ENCODE measurements at regions not wholly inside any gene's neighbourhood (a gene's known extent, or its start where the extent isn't known, plus 50 kb on each side); places are given as distances from the start of the nearest gene placed in this dataset.
"Not testable (repeated sequence)": the region's sequence is repeated elsewhere in the genome, so short reads cannot be mapped to it uniquely, and the experiment has no call there.

GRCh38 chr22:19657252-19658056 is 56.8 kb upstream of the SEPTIN5 start:
- POLR2A ChIA-PET: no interaction called here
- H3K36me3 Mint-ChIP-seq: no peaks in the 10 kb centered on the region

DNA sequence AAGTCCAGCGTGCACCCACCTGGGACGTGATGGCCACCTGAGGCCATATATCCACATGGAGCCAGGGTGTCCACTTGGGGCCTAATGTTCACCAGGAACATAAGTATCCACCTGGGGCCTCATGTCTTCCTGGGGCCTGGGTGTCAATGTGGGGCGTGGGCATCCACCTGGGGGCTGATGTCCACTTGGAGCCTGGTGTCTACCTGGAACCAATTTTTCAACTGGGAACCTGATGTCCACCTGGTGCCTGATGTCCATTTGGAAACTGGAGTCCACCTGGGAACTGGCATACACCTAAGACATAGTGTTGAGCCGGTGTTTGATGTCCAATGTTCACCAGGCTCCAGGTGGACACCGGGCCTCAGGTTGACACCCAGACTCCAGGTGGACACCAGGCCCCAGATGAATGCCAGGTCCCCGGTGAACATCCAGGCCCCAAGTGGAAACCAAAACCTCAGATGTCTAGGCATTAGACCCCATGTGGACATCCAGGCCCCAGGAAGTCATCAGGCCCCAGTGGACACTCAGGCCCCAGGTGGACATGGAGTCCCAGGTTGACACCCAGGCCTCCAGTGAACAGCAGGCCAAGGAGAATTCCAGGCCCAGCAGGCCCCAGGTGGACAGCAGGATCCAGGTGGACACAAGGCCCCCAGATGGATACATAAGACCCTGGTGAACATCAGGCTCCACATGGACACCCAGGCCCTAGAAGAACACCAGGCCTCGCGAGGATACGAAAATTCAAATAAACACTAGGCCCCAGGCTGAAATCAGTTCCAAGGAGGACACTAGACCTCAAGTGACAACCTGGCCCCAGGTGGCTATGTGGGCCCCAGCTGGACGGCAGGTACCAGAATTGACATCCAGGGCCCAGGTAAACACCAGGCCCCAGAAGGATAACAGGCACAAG is 56.0 kb upstream of the SEPTIN5 start:
- no peak overlapping the region for H3K27ac ChIP-seq (ENCODE audit: low read depth, low read length)
- POLR2A ChIA-PET: no interaction called here

More at GRCh38 chr22:19657252-19658056, 56.8 kb upstream of the SEPTIN5 start:
- CTCF ChIA-PET: no interaction called here
- H3K36me3 ChIP-seq (ENCODE audit: insufficient read depth, low read length): no peaks in the 10 kb centered on the region
- H3K9me3 ChIP-seq (ENCODE audit: low read length): no peaks in the 10 kb centered on the region
- no peaks in the 10 kb centered on the region for H3K27me3 Mint-ChIP-seq
- H3K27ac ChIP-seq (ENCODE audit: low read depth, low read length): no peak overlapping the region
- no peaks in the 10 kb centered on the region for H3K9me3 Mint-ChIP-seq
- H3K4me3 ChIP-seq (ENCODE audit: low read length): no peak overlapping the region
- no peaks in the 10 kb centered on the region for H3K4me1 Mint-ChIP-seq
- peak overlapping the region in 1 of 8 donors; percentile 26 for H3K27ac Mint-ChIP-seq
- no peaks in the 10 kb centered on the region for H3K27me3 ChIP-seq (ENCODE audit: insufficient read depth, low read length, poor library complexity, severe bottlenecking)
- no peaks in the 10 kb centered on the region for H3K4me1 ChIP-seq (ENCODE audit: insufficient read depth, low read length)
- no peak overlapping the region for H3K4me3 Mint-ChIP-seq
- DNase-seq: no peak

DNA sequence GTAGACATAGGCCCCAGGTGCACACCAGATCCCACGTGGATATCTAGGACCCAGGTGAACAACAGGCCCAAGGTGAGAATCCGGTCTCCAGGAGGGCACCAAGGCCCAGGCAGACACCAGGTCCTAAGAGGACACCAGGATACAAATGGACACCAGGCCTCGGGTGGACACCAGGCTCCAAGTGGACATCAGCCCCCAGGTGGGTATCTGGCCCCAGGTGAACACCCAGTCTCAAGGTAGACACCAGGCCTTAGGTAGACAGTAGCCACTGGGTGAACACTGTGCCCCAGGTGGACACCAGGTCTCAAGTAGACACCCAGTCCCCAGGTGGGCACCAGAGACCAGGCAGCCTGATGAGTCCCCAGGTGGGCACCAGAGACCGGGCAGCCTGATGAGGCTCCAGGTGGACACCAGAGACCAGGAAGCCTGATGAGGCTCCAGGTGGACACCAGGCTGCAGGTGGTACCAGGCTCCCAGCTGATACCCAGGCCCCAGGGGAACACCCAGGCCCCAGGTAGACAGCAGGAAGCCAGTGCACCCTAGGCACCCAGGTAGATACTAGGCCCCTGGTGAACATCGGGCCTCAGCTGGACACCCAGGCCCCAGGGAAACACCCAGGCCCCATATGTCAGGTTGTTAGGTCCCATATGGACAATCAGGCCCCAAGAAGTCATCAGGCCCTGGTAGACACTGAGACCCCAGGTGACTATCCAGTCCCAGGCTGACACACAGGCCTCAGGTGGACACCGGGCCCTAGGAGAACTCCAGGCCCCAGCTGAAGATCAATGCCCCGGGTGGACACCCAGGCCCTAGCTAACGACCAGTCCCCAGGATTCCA is 55.1 kb upstream of the SEPTIN5 start:
- no peaks in the 10 kb centered on the region for H3K9me3 ChIP-seq (ENCODE audit: low read length)
- H3K4me1 ChIP-seq (ENCODE audit: insufficient read depth, low read length): no peaks in the 10 kb centered on the region
- DNase-seq: no peak
- no peak overlapping the region for H3K4me3 ChIP-seq (ENCODE audit: low read length)
- no peaks in the 10 kb centered on the region for H3K4me1 Mint-ChIP-seq
- no peaks in the 10 kb centered on the region for H3K36me3 ChIP-seq (ENCODE audit: insufficient read depth, low read length)
- H3K36me3 Mint-ChIP-seq: no peaks in the 10 kb centered on the region
- CTCF ChIA-PET: no interaction called here
- H3K9me3 Mint-ChIP-seq: no peaks in the 10 kb centered on the region
- H3K4me3 Mint-ChIP-seq: no peak overlapping the region
- H3K27ac Mint-ChIP-seq: no peak overlapping the region
- H3K27me3 Mint-ChIP-seq: peaks cover 1 to 3% of the 10 kb centered on the region in 2 donors
- POLR2A ChIA-PET: no interaction called here
- H3K27ac ChIP-seq (ENCODE audit: low read depth, low read length): no peak overlapping the region
- H3K27me3 ChIP-seq (ENCODE audit: insufficient read depth, low read length, poor library complexity, severe bottlenecking): no peaks in the 10 kb centered on the region

More for the DNA sequence above, 56.0 kb upstream of the SEPTIN5 start:
- no peak for DNase-seq
- Histone ChIP-seq H3K4me3 (ENCODE audit: low read length) (no peak overlapping the region), H3K36me3 (ENCODE audit: insufficient read depth, low read length) (no peaks in the 10 kb centered on the region), H3K4me1 (ENCODE audit: insufficient read depth, low read length) (no peaks in the 10 kb centered on the region), H3K9me3 (ENCODE audit: low read length) (no peaks in the 10 kb centered on the region), H3K27me3 (ENCODE audit: insufficient read depth, low read length, poor library complexity, severe bottlenecking) (no peaks in the 10 kb centered on the region)
- H3K27me3 Mint-ChIP-seq: peaks cover 0 to 3% of the 10 kb centered on the region in 2 donors
- H3K27ac Mint-ChIP-seq: no peak overlapping the region
- H3K9me3 Mint-ChIP-seq: no peaks in the 10 kb centered on the region
- CTCF ChIA-PET: no interaction called here
- H3K36me3 Mint-ChIP-seq: no peaks in the 10 kb centered on the region
- H3K4me1 Mint-ChIP-seq: no peaks in the 10 kb centered on the region
- no peak overlapping the region for H3K4me3 Mint-ChIP-seq

- Mint-ChIP-seq H3K27ac (no peak overlapping the region), H3K36me3 (no peaks in the 10 kb centered on the region), H3K4me3 (no peak overlapping the region), H3K4me1 (no peaks in the 10 kb centered on the region), H3K27me3 (peaks cover 1 to 7% of the 10 kb centered on the region in 2 donors), H3K9me3 (no peaks in the 10 kb centered on the region)
- no peaks in the 10 kb centered on the region for H3K27me3 ChIP-seq (ENCODE audit: insufficient read depth, low read length, poor library complexity, severe bottlenecking)
- no peaks in the 10 kb centered on the region for H3K9me3 ChIP-seq (ENCODE audit: low read length)
- H3K4me3 ChIP-seq (ENCODE audit: low read length): no peak overlapping the region
- no peak for DNase-seq
- ChIA-PET CTCF (no interaction called here), POLR2A (no interaction called here)
- H3K27ac ChIP-seq (ENCODE audit: low read depth, low read length): no peak overlapping the region
- no peaks in the 10 kb centered on the region for H3K4me1 ChIP-seq (ENCODE audit: insufficient read depth, low read length)
- H3K36me3 ChIP-seq (ENCODE audit: insufficient read depth, low read length): no peaks in the 10 kb centered on the region
These were observed 54.4 kb upstream of the SEPTIN5 start for GRCh38 chr22:19659805-19660345.

- H3K4me3 Mint-ChIP-seq; H3K9me3 Mint-ChIP-seq; H3K9me3 ChIP-seq (ENCODE audit: low read length); H3K4me1 Mint-ChIP-seq; H3K4me1 ChIP-seq (ENCODE audit: insufficient read depth, low read length); POLR2A ChIA-PET; H3K27ac ChIP-seq (ENCODE audit: low read depth, low read length); H3K27me3 ChIP-seq (ENCODE audit: insufficient read depth, low read length, poor library complexity, severe bottlenecking); H3K27ac Mint-ChIP-seq; DNase-seq; H3K36me3 Mint-ChIP-seq; H3K4me3 ChIP-seq (ENCODE audit: low read length); H3K36me3 ChIP-seq (ENCODE audit: insufficient read depth, low read length): not testable (repeated sequence)
- CTCF ChIA-PET: interaction anchor here (0.8 kb wide), 1 partner anchor 15 kb away, joined by 3 read pairs; no protein-coding TSS in a partner anchor
- H3K27me3 Mint-ChIP-seq: peaks cover 1 to 12% of the 10 kb centered on the region in 2 donors
These were observed 53.7 kb upstream of the SEPTIN5 start for GRCh38 chr22:19660583-19660982.

GRCh38 chr22:19661156-19661555 is 53.1 kb upstream of the SEPTIN5 start:
- Mint-ChIP-seq H3K9me3 (no peaks in the 10 kb centered on the region), H3K36me3 (no peaks in the 10 kb centered on the region), H3K27ac (no peak overlapping the region), H3K4me1 (no peaks in the 10 kb centered on the region), H3K27me3 (peaks cover 1 to 12% of the 10 kb centered on the region in 2 donors), H3K4me3 (no peak overlapping the region)
- Histone ChIP-seq H3K27ac (ENCODE audit: low read depth, low read length) (no peak overlapping the region), H3K4me1 (ENCODE audit: insufficient read depth, low read length) (no peaks in the 10 kb centered on the region), H3K36me3 (ENCODE audit: insufficient read depth, low read length) (no peaks in the 10 kb centered on the region), H3K27me3 (ENCODE audit: insufficient read depth, low read length, poor library complexity, severe bottlenecking) (peaks cover 5% of the 10 kb centered on the region), H3K4me3 (ENCODE audit: low read length) (no peak overlapping the region), H3K9me3 (ENCODE audit: low read length) (no peaks in the 10 kb centered on the region)
- CTCF ChIA-PET: interaction anchor here (0.8 kb wide), 1 partner anchor 15 kb away, joined by 3 read pairs; no protein-coding TSS in a partner anchor
- POLR2A ChIA-PET: no interaction called here
- DNase-seq: no peak

DNA sequence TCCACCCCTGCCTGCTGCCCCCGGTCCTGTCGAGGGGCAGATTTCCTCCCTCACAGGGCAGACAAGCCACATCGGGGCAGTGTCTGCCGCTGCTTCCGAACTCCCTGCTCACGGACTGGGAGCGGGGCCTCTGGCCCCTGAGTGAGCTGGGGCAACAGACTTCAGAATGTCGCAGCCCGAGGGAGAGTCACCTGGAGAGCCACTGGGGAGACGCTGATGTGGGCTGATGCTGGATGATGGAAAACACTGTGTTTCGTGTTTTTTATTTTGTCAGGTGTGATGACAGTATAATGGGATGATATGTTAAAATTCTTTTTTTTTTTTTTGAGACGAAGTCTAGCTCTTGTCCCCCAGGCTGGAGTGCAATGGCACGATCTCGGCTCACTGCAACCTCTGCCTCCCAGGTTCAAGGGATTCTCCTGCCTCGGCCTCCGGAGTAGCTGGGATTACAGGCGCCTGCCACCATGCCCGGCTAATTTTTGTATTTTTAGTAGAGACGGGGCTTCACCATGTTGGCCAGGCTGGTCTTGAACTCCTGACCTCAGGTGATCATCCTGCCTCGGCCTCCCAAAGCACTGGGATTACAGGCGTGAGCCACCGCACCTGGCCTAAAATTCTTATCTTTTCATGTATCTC is 52.1 kb upstream of the SEPTIN5 start:
- H3K27ac ChIP-seq (ENCODE audit: low read depth, low read length); H3K36me3 Mint-ChIP-seq; H3K4me1 Mint-ChIP-seq; H3K4me1 ChIP-seq (ENCODE audit: insufficient read depth, low read length); DNase-seq; H3K4me3 ChIP-seq (ENCODE audit: low read length); H3K27ac Mint-ChIP-seq; H3K9me3 Mint-ChIP-seq; H3K4me3 Mint-ChIP-seq; H3K36me3 ChIP-seq (ENCODE audit: insufficient read depth, low read length); H3K27me3 ChIP-seq (ENCODE audit: insufficient read depth, low read length, poor library complexity, severe bottlenecking); H3K9me3 ChIP-seq (ENCODE audit: low read length); POLR2A ChIA-PET: not testable (repeated sequence)
- H3K27me3 Mint-ChIP-seq: peaks cover 1 to 18% of the 10 kb centered on the region in 2 donors
- CTCF ChIA-PET: interaction anchor here (1.2 kb wide), 1 partner anchor 17 kb away, joined by 3 read pairs; no protein-coding TSS in a partner anchor

All from CD8-positive, alpha-beta memory T cell (primary cell).